BJ (cell line): ENCODE measurements at regions not wholly inside any gene's neighbourhood (a gene's known extent, or its start where the extent isn't known, plus 50 kb on each side); places are given as distances from the start of the nearest gene placed in this dataset.

Source experiments
- CTCF ChIA-PET: fragments of 350-600 bp; formaldehyde crosslinking; extraction: SDS; loops from one replicate; lab custom pipeline; 2021; ENCODE audit warnings: antibody characterized with exemption, inconsistent platforms; lab: Yijun Ruan, JAX
- POLR2A ChIA-PET: fragments of 300-600 bp; sonication (Branson Sonifier 250); formaldehyde crosslinking; extraction: SDS; loops from one replicate; lab custom pipeline; 2021; ENCODE audit warnings: antibody characterized with exemption; lab: Charles Lee
- DNase-seq: peaks from one replicate; pipeline ENCODE4 v3.0.0-alpha.2; 2011; ENCODE audit warnings: low read depth
- H3K27me3 ChIP-seq: 2 replicates; pipeline ENCODE4 v1.6.0; 2011; ENCODE audit warnings: low read length; ENCODE audit not compliant: control insufficient read depth, insufficient read depth
- H3K36me3 ChIP-seq: 2 replicates; pipeline ENCODE4 v1.5.1; 2011; ENCODE audit warnings: low read length; ENCODE audit not compliant: control insufficient read depth, insufficient read depth
- H3K4me3 ChIP-seq: 2 replicates; pipeline ENCODE4 v1.5.1; 2011; ENCODE audit warnings: low read depth, mild to moderate bottlenecking, control low read depth, low read length
- CTCF ChIP-seq: IDR thresholded peaks from 2 replicates; pipeline ENCODE4 v1.5.1; 2011; ENCODE audit warnings: low read depth, mild to moderate bottlenecking, control low read depth, inconsistent platforms, low read length, moderate library complexity; ENCODE audit not compliant: insufficient read depth

GRCh38 chr2:234816056-234816455, 135.8 kb upstream of the SH3BP4 start:
- TF ChIP-seq CTCF: no peak
- CTCF ChIA-PET: no interaction called here

DNA sequence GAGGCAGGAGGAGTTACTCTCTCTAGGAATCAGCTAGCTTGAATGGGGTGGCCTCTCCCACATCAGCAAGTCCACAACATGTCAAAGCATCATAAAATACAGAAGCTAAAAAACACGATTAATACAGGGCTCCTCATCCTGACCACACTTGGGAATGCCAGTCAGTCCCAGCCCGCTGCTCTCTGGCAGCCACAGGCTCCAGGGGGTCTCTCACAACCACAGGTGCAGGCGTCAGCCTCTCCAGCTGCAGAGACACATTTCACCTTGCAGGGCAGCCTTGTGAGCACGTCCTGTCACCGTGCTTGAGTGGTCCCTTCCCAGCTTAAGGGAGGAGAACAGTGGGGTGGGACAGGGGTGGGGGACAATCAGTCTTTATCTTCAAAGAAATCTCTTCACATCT, 137.4 kb upstream of the SH3BP4 start:
- no peak for DNase-seq
- Histone ChIP-seq H3K27me3 (no peaks in the 10 kb centered on the region), H3K36me3 (no peaks in the 10 kb centered on the region), H3K4me3 (no peak overlapping the region)
- POLR2A ChIA-PET: no interaction called here
- no peak for TF ChIP-seq CTCF
- CTCF ChIA-PET: no interaction called here

More at GRCh38 chr2:234816056-234816455, 135.8 kb upstream of the SH3BP4 start:
- Histone ChIP-seq H3K27me3 (no peaks in the 10 kb centered on the region), H3K36me3 (no peaks in the 10 kb centered on the region), H3K4me3 (no peak overlapping the region)
- no peak for DNase-seq
- POLR2A ChIA-PET: interaction anchor here (0.5 kb wide), 1 partner anchor 32 kb away, joined by 6 read pairs; no protein-coding TSS in a partner anchor

DNA sequence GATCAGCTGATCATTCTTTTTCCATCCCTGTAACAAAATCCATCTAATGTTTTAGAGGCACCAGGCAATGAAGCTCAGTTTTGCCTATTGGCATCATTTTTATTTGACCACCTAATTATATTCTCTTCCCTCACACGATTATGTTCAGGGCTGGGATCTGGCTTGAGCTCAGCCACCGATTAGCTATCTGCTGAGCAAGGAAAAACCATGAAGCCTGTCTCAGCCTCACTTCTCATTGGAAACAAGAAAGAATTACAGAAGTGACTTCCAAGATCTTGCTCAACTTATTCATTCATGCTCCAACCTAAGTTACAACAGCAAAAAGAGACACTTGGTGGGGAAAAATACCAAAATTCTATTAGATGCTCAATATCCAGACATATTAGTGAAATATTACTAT, 139.0 kb upstream of the SH3BP4 start:
- DNase-seq: no peak
- POLR2A ChIA-PET: no interaction called here
- Histone ChIP-seq H3K27me3 (no peaks in the 10 kb centered on the region; the same call in 1 of the 2 replicates), H3K36me3 (no peaks in the 10 kb centered on the region), H3K4me3 (no peak overlapping the region)
- CTCF ChIA-PET: no interaction called here
- no peak for TF ChIP-seq CTCF

GRCh38 chr2:234808907-234809306, 142.9 kb upstream of the SH3BP4 start:
- no peaks in the 10 kb centered on the region for H3K36me3 ChIP-seq
- POLR2A ChIA-PET: no interaction called here
- H3K4me3 ChIP-seq: no peak overlapping the region
- CTCF ChIA-PET: no interaction called here
- no peak for TF ChIP-seq CTCF
- no peaks in the 10 kb centered on the region; the same call in 1 of the 2 replicates for H3K27me3 ChIP-seq
- no peak for DNase-seq

- no peaks in the 10 kb centered on the region; the same call in 1 of the 2 replicates for H3K27me3 ChIP-seq
- H3K36me3 ChIP-seq: no peaks in the 10 kb centered on the region
- no peak for TF ChIP-seq CTCF
- CTCF ChIA-PET: no interaction called here
- no peak for DNase-seq
- no peak overlapping the region for H3K4me3 ChIP-seq
- POLR2A ChIA-PET: no interaction called here
Observed at GRCh38 chr2:234806818-234807217, 145.0 kb upstream of the SH3BP4 start.
